Adrenal gland (tissue), 9 donors: ENCODE measurements at regions not wholly inside any gene's neighbourhood (a gene's known extent, or its start where the extent isn't known, plus 50 kb on each side); places are given as distances from the start of the nearest gene placed in this dataset.

ENCODE experiments used
- DNase-seq, 7 donors: peaks; one replicate each; pipeline ENCODE4 v3.0.0-alpha.2; 2019 to 2020
- H3K27ac ChIP-seq, 5 donors: fragments of 200-600 bp; sonication (generic) in 4 of 5; 1 replicate in 3 of 5; 2 replicates in 2 of 5; pipeline versions ENCODE4 v1.5.1 to v1.8.0; 2016 to 2020; ENCODE audit warnings: mild to moderate bottlenecking in 1 of 5
- H3K27me3 ChIP-seq: fragments of 200-600 bp; 2 replicates; pipeline ENCODE4 v1.8.0; 2021
- H3K36me3 ChIP-seq, 2 donors: fragments of 200-600 bp; replicated peaks in 1 of 2; 1 replicate in 1 of 2; 2 replicates in 1 of 2; pipeline versions ENCODE4 v1.5.1 to v1.8.0; 2018 to 2022
- H3K4me1 ChIP-seq, 2 donors: fragments of 200-600 bp; replicated peaks in 1 of 2; 1 replicate in 1 of 2; 2 replicates in 1 of 2; pipeline versions ENCODE4 v1.5.1 to v1.8.0; 2018 to 2021
- H3K4me3 ChIP-seq, 4 donors: fragments of 200-600 bp; sonication (generic) in 3 of 4; one replicate each; pipeline ENCODE4 v1.5.1; 2016 to 2018
- H3K9me3 ChIP-seq, 3 donors: fragments of 200-600 bp; sonication (generic) in 1 of 3; replicated peaks in 1 of 3; 1 replicate in 2 of 3; 2 replicates in 1 of 3; pipeline versions ENCODE4 v1.5.1 to v1.8.0; 2016 to 2021
- CTCF ChIP-seq, 6 experiments: fragments of 450-650 bp in 4 of 6; fragments of 200-600 bp in 2 of 6; sonication (generic) in 1 of 6; IDR thresholded peaks; 1 replicate in 5 of 6; 2 replicates in 1 of 6; pipeline versions ENCODE4 v1.5.1 to v1.8.0; 2016 to 2021; ENCODE audit warnings: antibody characterized with exemption in 6 of 6, mild to moderate bottlenecking in 2 of 6, moderate library complexity in 1 of 6
- POLR2A ChIP-seq, 2 donors: fragments of 450-650 bp; IDR thresholded peaks; one replicate each; pipeline ENCODE4 v1.6.1; 2017; ENCODE audit warnings: antibody characterized with exemption in 2 of 2, mild to moderate bottlenecking in 2 of 2, moderate library complexity in 1 of 2
- WGBS, 4 donors: extraction: QIAGEN DNeasy Blood & Tissue Kit in 2 of 4; methylation state at CpG; one replicate each; pipeline versions ENCODE4 v1.1.5 to v1.1.7; 2013 to 2017; 5-methylcytosine and 5-hydroxymethylcytosine counted together
- intact Hi-C, 2 donors: fragments of 100-400 bp; cut with DNase I; formaldehyde crosslinking; loops; one replicate each; pipeline versions ENCODE4 v1.14.1 to v1.15.0; 2022 to 2023
- donor health status: healthy with polysubstance abuse.
- donor health status: Bipolar disorder and iron deficiency.
- donor health status: DM: yes; HTN: yes; CAD: no.
- donor health status: DM: no; HTN: no; CAD: no.
- donor health status: DM: no; HTN: no; CAD: no.

GRCh38 chr15:66643033-66643432 is 59.0 kb upstream of the SMAD6 start:
- no peaks in the 10 kb centered on the region for H3K27me3 ChIP-seq
- TF ChIP-seq POLR2A (IDR thresholded peaks at IDR 0.05) (no peak), CTCF (IDR thresholded peaks at IDR 0.05) (no peak)
- H3K27ac ChIP-seq, result no peak overlapping the region
- no peaks in the 10 kb centered on the region for H3K36me3 ChIP-seq
- 28 to 70% (median 50%) methylated on average over 2 of the region's 2 CpGs for whole genome bisulfite sequencing, 4 donors
- no peak for DNase-seq
- intact Hi-C loops, result no loop called here
- H3K4me1 ChIP-seq, result no peaks in the 10 kb centered on the region
- no peaks in the 10 kb centered on the region for H3K9me3 ChIP-seq
- H3K4me3 ChIP-seq, result no peak overlapping the region

DNA sequence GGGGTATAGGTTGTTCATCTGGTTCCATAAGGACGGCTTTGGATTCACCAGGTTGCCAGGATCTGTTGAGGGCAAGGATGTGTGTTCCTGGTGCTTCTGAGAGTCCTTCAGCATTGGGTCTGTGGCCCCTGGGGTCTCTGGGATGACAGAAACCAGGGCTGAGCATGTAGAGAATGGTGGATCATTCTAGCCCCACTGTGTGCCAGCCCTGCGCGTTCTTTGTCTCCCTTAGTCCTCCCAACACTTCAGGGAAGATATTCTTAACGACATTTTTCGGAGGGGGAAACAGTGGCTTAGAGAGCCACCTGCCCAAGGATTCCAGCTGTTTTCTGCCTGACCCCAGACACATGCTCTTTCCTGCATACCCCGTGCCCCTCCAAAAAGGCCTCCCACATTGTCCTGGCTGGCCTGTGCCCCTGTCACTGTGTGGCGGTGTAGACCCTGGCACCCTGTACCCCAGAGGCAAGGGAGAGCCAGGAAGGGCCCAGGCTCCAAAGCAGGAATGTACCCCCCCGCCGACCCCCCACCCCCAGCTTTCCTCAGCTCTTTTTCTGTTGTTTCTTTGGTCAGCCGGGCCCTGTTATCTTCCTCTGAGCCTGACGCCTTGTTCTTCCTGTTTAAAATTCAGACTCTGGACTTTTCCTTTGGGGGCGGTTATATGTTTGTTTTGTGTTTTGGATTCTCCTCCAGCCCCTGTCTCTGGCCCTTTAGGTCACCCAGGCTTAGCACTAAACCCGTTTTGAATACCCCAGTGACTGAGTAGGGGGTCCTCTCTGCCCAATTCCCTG is 57.8 kb upstream of the SMAD6 start:
- Histone ChIP-seq H3K27ac (peak overlapping the region in 2 of 5 donors; percentile 5 to 55), H3K4me3 (no peak overlapping the region), H3K4me1 (no peaks in the 10 kb centered on the region), H3K36me3 (no peaks in the 10 kb centered on the region), H3K9me3 (no peaks in the 10 kb centered on the region), H3K27me3 (no peaks in the 10 kb centered on the region)
- WGBS, 4 donors, result 58 to 68% (median 65%) methylated on average over 13 of the region's 13 CpGs
- no peak for DNase-seq
- intact Hi-C loops, result no loop called here
- TF ChIP-seq CTCF (IDR thresholded peaks at IDR 0.05), result no peak
- no peak for TF ChIP-seq POLR2A (IDR thresholded peaks at IDR 0.05)

GRCh38 chr15:66644869-66645268 is 57.2 kb upstream of the SMAD6 start:
- H3K27ac ChIP-seq, result peak overlapping the region in 1 of 5 donors; percentile 55
- no peaks in the 10 kb centered on the region for H3K9me3 ChIP-seq
- no peaks in the 10 kb centered on the region for H3K4me1 ChIP-seq
- intact Hi-C loops, result no loop called here
- no peaks in the 10 kb centered on the region for H3K27me3 ChIP-seq
- TF ChIP-seq CTCF (IDR thresholded peaks at IDR 0.05), result no peak
- no peak for TF ChIP-seq POLR2A (IDR thresholded peaks at IDR 0.05)
- WGBS, 4 donors, result 32 to 77% (median 59%) methylated on average over 5 of the region's 5 CpGs
- no peak overlapping the region for H3K4me3 ChIP-seq
- no peak for DNase-seq
- H3K36me3 ChIP-seq, result no peaks in the 10 kb centered on the region

GRCh38 chr15:66646308-66646707 is 55.7 kb upstream of the SMAD6 start:
- 77 to 88% (median 81%) methylated on average over 6 to 9 of the region's 9 CpGs for WGBS, 4 donors
- TF ChIP-seq CTCF (IDR thresholded peaks at IDR 0.05) (no peak), POLR2A (IDR thresholded peaks at IDR 0.05) (no peak)
- intact Hi-C loops, result no loop called here
- Histone ChIP-seq H3K4me3 (no peak overlapping the region), H3K36me3 (no peaks in the 10 kb centered on the region), H3K27me3 (no peaks in the 10 kb centered on the region), H3K4me1 (peaks cover 0 to 6% of the 10 kb centered on the region in 2 donors), H3K27ac (peak overlapping the region in 1 of 5 donors; percentile 59), H3K9me3 (no peaks in the 10 kb centered on the region)
- no peak for DNase-seq
